Hepatocyte (in vitro differentiated cells): ENCODE measurements at regions not wholly inside any gene's neighbourhood (a gene's known extent, or its start where the extent isn't known, plus 50 kb on each side); places are given as distances from the start of the nearest gene placed in this dataset.

Experiments used
- DNase-seq: peaks from one replicate; pipeline ENCODE4 v3.0.0-alpha.2; 2016; ENCODE audit warnings: low spot score
- H2AFZ ChIP-seq: fragments of 200-600 bp; sonication (generic); 2 replicates; pipeline ENCODE4 v1.6.0; 2016; ENCODE audit warnings: antibody characterized with exemption, mild to moderate bottlenecking
- H3K27ac ChIP-seq: fragments of 200-600 bp; sonication (generic); 2 replicates; pipeline ENCODE4 v1.5.1; 2016; ENCODE audit warnings: mild to moderate bottlenecking
- H3K27me3 ChIP-seq: fragments of 200-600 bp; sonication (generic); 2 replicates; pipeline ENCODE4 v1.6.1; 2016
- H3K36me3 ChIP-seq: fragments of 200-600 bp; sonication (generic); replicated peaks from 2 replicates; pipeline ENCODE4 v1.5.1; 2016; ENCODE audit warnings: low read depth; ENCODE audit not compliant: insufficient read depth
- H3K4me1 ChIP-seq: fragments of 200-600 bp; sonication (generic); 2 replicates; pipeline ENCODE4 v1.5.1; 2016; ENCODE audit warnings: mild to moderate bottlenecking, moderate library complexity; ENCODE audit not compliant: insufficient read depth
- H3K4me2 ChIP-seq: fragments of 200-600 bp; sonication (generic); 2 replicates; pipeline ENCODE4 v1.6.0; 2016
- H3K4me3 ChIP-seq: fragments of 200-600 bp; sonication (generic); 2 replicates; pipeline ENCODE4 v1.5.1; 2016; ENCODE audit warnings: mild to moderate bottlenecking
- H3K79me2 ChIP-seq: fragments of 200-600 bp; sonication (generic); 2 replicates; pipeline ENCODE4 v1.6.0; 2017; ENCODE audit warnings: mild to moderate bottlenecking
- H3K9me2 ChIP-seq: fragments of 200-600 bp; sonication (generic); replicated peaks from 2 replicates; pipeline ENCODE4 v1.6.0; 2017; ENCODE audit warnings: mild to moderate bottlenecking; ENCODE audit not compliant: insufficient read depth
- H3K9me3 ChIP-seq: fragments of 200-600 bp; sonication (generic); 2 replicates; pipeline ENCODE4 v1.5.1; 2016; ENCODE audit warnings: low read depth, mild to moderate bottlenecking
- H4K20me1 ChIP-seq: fragments of 200-600 bp; sonication (generic); 2 replicates; pipeline ENCODE4 v1.6.0; 2016; ENCODE audit warnings: mild to moderate bottlenecking; ENCODE audit not compliant: insufficient read depth, poor library complexity, severe bottlenecking
- EZH2 ChIP-seq: fragments of 200-600 bp; sonication (generic); IDR thresholded peaks from 2 replicates; pipeline ENCODE4 v1.6.1; 2016; ENCODE audit warnings: antibody characterized with exemption, mild to moderate bottlenecking, borderline replicate concordance
- EZH2phosphoT487 ChIP-seq: fragments of 200-600 bp; sonication (generic); IDR thresholded peaks from one replicate; pipeline ENCODE4 v1.6.1; 2018; ENCODE audit warnings: antibody characterized with exemption, mild to moderate bottlenecking, low read depth, moderate library complexity; ENCODE audit not compliant: unreplicated experiment, severe bottlenecking
- WGBS: methylation state at CpG from one replicate; pipeline ENCODE4 v1.1.6; 2016; ENCODE audit warnings: low lambda C conversion rate; ENCODE audit errors: missing lambda C conversion rate; 5-methylcytosine and 5-hydroxymethylcytosine counted together
- TF ChIP-seq, protein P1 (sequence below): fragments of 200-600 bp; sonication (generic); IDR thresholded peaks from 2 replicates; pipeline ENCODE4 v1.5.1; 2016; ENCODE audit warnings: antibody characterized with exemption, mild to moderate bottlenecking; ENCODE audit not compliant: poor library complexity

DNA sequence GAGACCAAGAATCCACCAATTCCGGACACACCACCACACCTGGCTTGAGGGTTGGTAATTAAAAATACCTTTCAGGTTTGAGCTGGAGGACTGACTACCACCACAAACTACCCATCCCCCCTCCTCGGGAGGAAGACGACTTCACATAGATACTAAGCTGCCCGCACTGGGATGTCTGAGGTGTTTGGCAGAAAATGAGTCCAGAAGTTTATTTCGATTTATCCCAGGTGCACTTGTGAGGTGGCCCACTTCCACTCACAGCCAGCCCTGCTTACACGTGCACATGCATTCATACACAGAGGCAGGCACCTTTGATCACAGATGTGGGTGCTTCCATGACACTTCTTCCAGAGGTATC, 187.1 kb downstream of the ID4 start:
- H4K20me1 ChIP-seq = no peaks in the 10 kb centered on the region
- H3K36me3 ChIP-seq = no peaks in the 10 kb centered on the region
- H3K27me3 ChIP-seq = no peaks in the 10 kb centered on the region
- no peaks in the 10 kb centered on the region for H3K9me3 ChIP-seq
- no peak overlapping the region for H3K4me2 ChIP-seq
- no peak overlapping the region for H3K27ac ChIP-seq
- TF ChIP-seq, protein P1, sequence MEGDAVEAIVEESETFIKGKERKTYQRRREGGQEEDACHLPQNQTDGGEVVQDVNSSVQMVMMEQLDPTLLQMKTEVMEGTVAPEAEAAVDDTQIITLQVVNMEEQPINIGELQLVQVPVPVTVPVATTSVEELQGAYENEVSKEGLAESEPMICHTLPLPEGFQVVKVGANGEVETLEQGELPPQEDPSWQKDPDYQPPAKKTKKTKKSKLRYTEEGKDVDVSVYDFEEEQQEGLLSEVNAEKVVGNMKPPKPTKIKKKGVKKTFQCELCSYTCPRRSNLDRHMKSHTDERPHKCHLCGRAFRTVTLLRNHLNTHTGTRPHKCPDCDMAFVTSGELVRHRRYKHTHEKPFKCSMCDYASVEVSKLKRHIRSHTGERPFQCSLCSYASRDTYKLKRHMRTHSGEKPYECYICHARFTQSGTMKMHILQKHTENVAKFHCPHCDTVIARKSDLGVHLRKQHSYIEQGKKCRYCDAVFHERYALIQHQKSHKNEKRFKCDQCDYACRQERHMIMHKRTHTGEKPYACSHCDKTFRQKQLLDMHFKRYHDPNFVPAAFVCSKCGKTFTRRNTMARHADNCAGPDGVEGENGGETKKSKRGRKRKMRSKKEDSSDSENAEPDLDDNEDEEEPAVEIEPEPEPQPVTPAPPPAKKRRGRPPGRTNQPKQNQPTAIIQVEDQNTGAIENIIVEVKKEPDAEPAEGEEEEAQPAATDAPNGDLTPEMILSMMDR = no peak
- TF ChIP-seq EZH2phosphoT487 (no peak), EZH2 (no peak)
- H3K79me2 ChIP-seq = no peaks in the 10 kb centered on the region
- no peaks in the 10 kb centered on the region for H3K4me1 ChIP-seq
- 93% methylated on average over 6 of the region's 6 CpGs for WGBS
- no peak overlapping the region for H3K4me3 ChIP-seq
- DNase-seq = no peak
- H2AFZ ChIP-seq = no peak overlapping the region
- no peaks in the 10 kb centered on the region for H3K9me2 ChIP-seq

DNA sequence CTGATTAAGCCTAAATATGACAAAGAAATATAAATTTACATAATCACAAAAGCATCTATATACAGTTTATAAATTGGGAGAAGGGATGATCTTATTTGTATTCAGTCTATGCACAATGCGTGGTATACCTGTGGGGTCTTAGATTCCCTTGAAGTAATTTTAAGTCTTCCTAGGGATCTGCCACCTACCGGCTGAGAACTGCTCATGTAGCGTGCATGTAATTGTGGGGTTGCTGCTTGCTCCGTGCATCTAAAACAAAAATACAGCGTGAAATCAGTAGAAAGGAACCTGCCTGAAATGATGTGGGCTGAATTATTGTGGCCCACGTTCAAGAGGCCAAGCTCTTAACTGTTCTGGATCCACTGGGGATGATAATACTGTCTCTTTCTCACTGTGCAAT, 187.3 kb downstream of the MBOAT1 start:
- H3K4me1 ChIP-seq = no peaks in the 10 kb centered on the region
- H3K9me2 ChIP-seq = no peaks in the 10 kb centered on the region
- H3K4me2 ChIP-seq = no peak overlapping the region
- H3K79me2 ChIP-seq = no peaks in the 10 kb centered on the region
- TF ChIP-seq, protein P1 = no peak
- TF ChIP-seq EZH2 (no peak), EZH2phosphoT487 (no peak)
- H3K9me3 ChIP-seq = no peaks in the 10 kb centered on the region
- H3K27ac ChIP-seq = no peak overlapping the region
- 82% methylated on average over 6 of the region's 6 CpGs for WGBS
- no peaks in the 10 kb centered on the region for H3K36me3 ChIP-seq
- H4K20me1 ChIP-seq = no peaks in the 10 kb centered on the region
- no peak overlapping the region for H2AFZ ChIP-seq
- no peak overlapping the region for H3K4me3 ChIP-seq
- no peaks in the 10 kb centered on the region for H3K27me3 ChIP-seq
- no peak for DNase-seq

DNA sequence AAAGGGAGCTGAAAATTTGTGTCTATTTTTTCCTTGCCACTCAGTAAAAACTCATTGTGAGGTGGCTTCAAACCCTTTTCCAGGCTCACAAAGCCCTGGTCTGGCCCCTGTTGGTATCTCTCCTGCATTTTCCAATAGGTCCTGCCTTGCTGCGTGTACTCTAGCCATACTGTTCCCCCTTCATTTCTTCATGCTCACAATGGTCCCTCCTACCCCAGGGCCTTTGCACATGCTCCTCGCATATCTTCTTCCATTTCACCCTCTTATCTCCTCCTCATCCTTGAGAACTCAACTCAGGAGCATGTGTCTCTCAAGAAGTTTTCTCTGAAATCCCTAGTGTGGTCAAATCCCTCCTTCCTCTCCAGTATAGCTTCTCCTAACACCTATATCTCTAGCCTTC, 186.6 kb downstream of the MBOAT1 start:
- Histone ChIP-seq H4K20me1 (no peaks in the 10 kb centered on the region), H3K9me2 (no peaks in the 10 kb centered on the region), H3K9me3 (no peaks in the 10 kb centered on the region), H3K36me3 (no peaks in the 10 kb centered on the region), H3K4me1 (no peaks in the 10 kb centered on the region), H3K27ac (no peak overlapping the region), H3K27me3 (no peaks in the 10 kb centered on the region), H3K79me2 (no peaks in the 10 kb centered on the region), H3K4me2 (no peak overlapping the region), H2AFZ (no peak overlapping the region), H3K4me3 (no peak overlapping the region)
- 100% methylated on average over 2 of the region's 2 CpGs for WGBS
- TF ChIP-seq, protein P1 = no peak
- TF ChIP-seq EZH2 (no peak), EZH2phosphoT487 (no peak)
- no peak for DNase-seq

DNA sequence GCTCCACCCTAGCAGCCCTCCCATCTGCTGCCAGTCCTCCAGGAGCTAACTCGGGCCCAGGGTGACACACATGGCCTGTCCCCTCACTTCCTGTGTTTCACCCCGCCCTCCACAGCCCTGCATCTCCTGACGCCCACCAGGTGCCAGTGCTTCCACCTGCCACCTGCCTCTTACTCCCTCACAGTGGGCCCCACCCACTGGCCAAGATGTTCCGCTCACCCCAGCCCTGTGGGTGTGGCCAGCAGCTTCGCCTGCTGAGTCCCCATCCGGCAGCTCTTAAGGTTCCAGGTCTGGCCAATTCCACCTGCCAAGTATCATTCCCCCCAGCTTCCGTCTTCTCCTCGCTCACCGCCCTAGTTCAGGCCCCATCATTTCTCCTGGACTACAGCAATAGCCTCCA, 184.1 kb downstream of the MBOAT1 start:
- no peaks in the 10 kb centered on the region for H3K9me2 ChIP-seq
- H4K20me1 ChIP-seq = no peaks in the 10 kb centered on the region
- H3K9me3 ChIP-seq = no peaks in the 10 kb centered on the region
- no peaks in the 10 kb centered on the region for H3K27me3 ChIP-seq
- H3K4me3 ChIP-seq = no peak overlapping the region
- no peak overlapping the region for H3K4me2 ChIP-seq
- H3K79me2 ChIP-seq = no peaks in the 10 kb centered on the region
- H2AFZ ChIP-seq = no peak overlapping the region
- TF ChIP-seq, protein P1 = no peak
- no peak for TF ChIP-seq EZH2
- no peak for TF ChIP-seq EZH2phosphoT487
- 91% methylated on average over 9 of the region's 9 CpGs for WGBS
- no peak overlapping the region for H3K27ac ChIP-seq
- H3K4me1 ChIP-seq = no peaks in the 10 kb centered on the region
- H3K36me3 ChIP-seq = no peaks in the 10 kb centered on the region
- no peak for DNase-seq
